ENCODE measurements at regions not wholly inside any gene's neighbourhood (a gene's known extent, or its start where the extent isn't known, plus 50 kb on each side); places are given as distances from the start of the nearest gene placed in this dataset.

DNA sequence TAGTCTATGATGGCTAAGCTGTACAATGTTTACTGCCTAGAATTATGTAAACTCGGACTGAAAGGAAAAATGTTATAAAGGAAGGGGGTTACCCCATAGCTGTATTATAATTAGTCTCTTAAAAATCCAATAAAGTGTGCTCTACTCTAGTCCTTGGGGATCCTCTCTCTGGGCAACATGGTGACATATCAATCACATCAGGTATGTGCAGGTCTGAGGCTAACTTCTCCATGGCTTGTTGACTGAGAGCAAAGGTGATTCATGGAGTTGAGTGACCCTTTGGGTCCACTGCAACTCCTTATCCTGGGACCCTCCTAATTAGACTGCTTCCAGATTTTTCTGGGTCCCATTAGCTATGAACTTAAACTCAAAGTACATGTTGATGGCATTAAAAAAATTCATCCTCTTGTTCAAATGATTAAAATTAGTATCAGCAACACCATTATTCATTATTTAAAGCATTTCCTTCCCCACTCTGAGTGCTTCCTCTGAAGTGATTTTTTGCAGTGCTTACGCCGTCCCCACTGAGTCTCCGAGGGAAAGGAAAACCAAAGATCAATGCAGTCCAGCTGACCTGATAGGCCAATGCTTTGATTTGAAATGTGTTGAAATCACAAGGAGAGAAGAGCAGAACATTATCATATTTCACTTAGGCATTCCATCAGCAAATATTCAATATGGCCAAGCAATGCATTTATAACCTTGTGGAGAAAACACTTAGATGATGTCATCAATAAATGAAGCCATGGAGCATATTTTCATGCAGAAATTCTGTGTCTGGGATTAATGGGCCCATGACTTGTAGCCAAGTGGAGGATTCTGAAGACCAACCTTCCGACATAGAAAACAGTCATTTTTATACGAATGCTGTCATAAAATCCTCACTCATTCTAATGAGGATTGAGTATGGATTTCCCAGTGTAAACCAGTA lies 161.7 kb upstream of the CRBN start:
- Histone ChIP-seq H2AFZ (ENCODE audit: insufficient read depth, low read depth, low read length, poor library complexity, severe bottlenecking) (no peak overlapping the region), H3K27me3 (replicated peaks in 1 of 4; ENCODE audit: control extremely low read depth in 1 of 4, control insufficient read depth in 3 of 4, insufficient read depth in 4 of 4, low read length in 3 of 4) (no peaks in the 10 kb centered on the region), H3K4me3 (ENCODE audit: control extremely low read depth in 1 of 5, extremely low read depth in 1 of 5, insufficient read depth in 1 of 5, low read depth in 2 of 5, low read length in 4 of 5) (no peak overlapping the region), H3K4me2 (replicated peaks; ENCODE audit: low read depth, low read length, poor library complexity, severe bottlenecking) (no peak overlapping the region), H3K27ac (ENCODE audit: low read length in 2 of 2) (no peak overlapping the region), H4K20me1 (ENCODE audit: control insufficient read depth, insufficient read depth, low read length, poor library complexity, severe bottlenecking) (no peaks in the 10 kb centered on the region), H3K9me3 (ENCODE audit: control extremely low read depth in 1 of 3, control insufficient read depth in 2 of 3, insufficient read depth in 1 of 3, low read length in 2 of 3) (no peaks in the 10 kb centered on the region), H3K9ac (ENCODE audit: low read length) (no peak overlapping the region), H3K79me2 (ENCODE audit: control insufficient read depth, insufficient read depth, low read length) (no peaks in the 10 kb centered on the region), H3K36me3 (replicated peaks in 1 of 2; ENCODE audit: control extremely low read depth in 1 of 2, control insufficient read depth in 1 of 2, extremely low read depth in 1 of 2, insufficient read depth in 2 of 2, low read length in 1 of 2) (no peaks in the 10 kb centered on the region), H3K4me1 (ENCODE audit: control insufficient read depth in 2 of 2, insufficient read depth in 2 of 2, low read length in 2 of 2) (no peaks in the 10 kb centered on the region)
- H3K9me3 Mint-ChIP-seq (ENCODE audit: insufficient read depth): no peaks in the 10 kb centered on the region
- intact Hi-C loops (cut with micrococcal nuclease): no loop called here
- no CpG with 5 or more reads among the region's 6 CpGs for WGBS (ENCODE audit: insufficient coverage)
- H3K27ac Mint-ChIP-seq: no peak overlapping the region
- no peaks in the 10 kb centered on the region for H3K27me3 Mint-ChIP-seq
- TF ChIP-seq EZH2 (IDR thresholded peaks at IDR 0.05; ENCODE audit: borderline replicate concordance, insufficient read depth, low read depth, low read length, poor library complexity, severe bottlenecking): no peak
- no peak for TF ChIP-seq CTCF (IDR thresholded peaks at IDR 0.05)
- ChIA-PET POLR2A (no interaction called here), CTCF (no interaction called here)
- DNase-seq (no peak), ATAC-seq (ENCODE audit: low read depth) (no peak)
- H3K4me3 Mint-ChIP-seq: no peak overlapping the region
- no peaks in the 10 kb centered on the region for H3K4me1 Mint-ChIP-seq

- Mint-ChIP-seq H3K9me3 (ENCODE audit: insufficient read depth) (no peaks in the 10 kb centered on the region), H3K27me3 (no peaks in the 10 kb centered on the region), H3K27ac (no peak overlapping the region), H3K4me3 (no peak overlapping the region), H3K4me1 (no peaks in the 10 kb centered on the region)
- no peaks in the 10 kb centered on the region for H3K79me2 ChIP-seq (ENCODE audit: control insufficient read depth, insufficient read depth, low read length)
- ATAC-seq (ENCODE audit: low read depth): no peak
- no peaks in the 10 kb centered on the region for H3K9me3 ChIP-seq (ENCODE audit: control extremely low read depth in 1 of 3, control insufficient read depth in 2 of 3, insufficient read depth in 1 of 3, low read length in 2 of 3)
- no peak overlapping the region for H3K4me2 ChIP-seq (replicated peaks; ENCODE audit: low read depth, low read length, poor library complexity, severe bottlenecking)
- no CpG with 5 or more reads among the region's 4 CpGs for WGBS (ENCODE audit: insufficient coverage)
- H3K4me3 ChIP-seq (ENCODE audit: control extremely low read depth in 1 of 5, extremely low read depth in 1 of 5, insufficient read depth in 1 of 5, low read depth in 2 of 5, low read length in 4 of 5): no peak overlapping the region
- CTCF ChIA-PET: no interaction called here
- no peaks in the 10 kb centered on the region for H3K27me3 ChIP-seq (replicated peaks in 1 of 4; ENCODE audit: control extremely low read depth in 1 of 4, control insufficient read depth in 3 of 4, insufficient read depth in 4 of 4, low read length in 3 of 4)
- no peaks in the 10 kb centered on the region for H3K4me1 ChIP-seq (ENCODE audit: control insufficient read depth in 2 of 2, insufficient read depth in 2 of 2, low read length in 2 of 2)
- no peak for DNase-seq
- POLR2A ChIA-PET: no interaction called here
- intact Hi-C loops (cut with micrococcal nuclease): no loop called here
- TF ChIP-seq CTCF (IDR thresholded peaks at IDR 0.05): no peak
- no peak for TF ChIP-seq EZH2 (IDR thresholded peaks at IDR 0.05; ENCODE audit: borderline replicate concordance, insufficient read depth, low read depth, low read length, poor library complexity, severe bottlenecking)
- no peaks in the 10 kb centered on the region for H3K36me3 ChIP-seq (replicated peaks in 1 of 2; ENCODE audit: control extremely low read depth in 1 of 2, control insufficient read depth in 1 of 2, extremely low read depth in 1 of 2, insufficient read depth in 2 of 2, low read length in 1 of 2)
- no peak overlapping the region for H3K9ac ChIP-seq (ENCODE audit: low read length)
- H3K27ac ChIP-seq (ENCODE audit: low read length in 2 of 2): no peak overlapping the region
- H4K20me1 ChIP-seq (ENCODE audit: control insufficient read depth, insufficient read depth, low read length, poor library complexity, severe bottlenecking): no peaks in the 10 kb centered on the region
- H2AFZ ChIP-seq (ENCODE audit: insufficient read depth, low read depth, low read length, poor library complexity, severe bottlenecking): no peak overlapping the region
These were observed 161.0 kb upstream of the CRBN start for GRCh38 chr3:3340526-3340925.

Measured in B cell (primary cell).